Peyer's patch (tissue), 4 donors: ENCODE measurements at regions not wholly inside any gene's neighbourhood (a gene's known extent, or its start where the extent isn't known, plus 50 kb on each side); places are given as distances from the start of the nearest gene placed in this dataset.

Experiments used
- POLR2A ChIP-seq, 2 donors: fragments of 450-650 bp; IDR thresholded peaks; one replicate each; pipeline ENCODE4 v1.5.1; 2017; ENCODE audit warnings: antibody characterized with exemption in 2 of 2, mild to moderate bottlenecking in 2 of 2, moderate library complexity in 2 of 2
- TF ChIP-seq, protein P1 (sequence below), 6 experiments: fragments of 450-650 bp in 4 of 6; fragments of 200-600 bp in 2 of 6; sonication (generic) in 1 of 6; IDR thresholded peaks; one replicate each; pipeline ENCODE4 v1.5.1; 2017 to 2019; ENCODE audit warnings: antibody characterized with exemption in 6 of 6, mild to moderate bottlenecking in 3 of 6, moderate library complexity in 1 of 6

- TF ChIP-seq, protein P1, sequence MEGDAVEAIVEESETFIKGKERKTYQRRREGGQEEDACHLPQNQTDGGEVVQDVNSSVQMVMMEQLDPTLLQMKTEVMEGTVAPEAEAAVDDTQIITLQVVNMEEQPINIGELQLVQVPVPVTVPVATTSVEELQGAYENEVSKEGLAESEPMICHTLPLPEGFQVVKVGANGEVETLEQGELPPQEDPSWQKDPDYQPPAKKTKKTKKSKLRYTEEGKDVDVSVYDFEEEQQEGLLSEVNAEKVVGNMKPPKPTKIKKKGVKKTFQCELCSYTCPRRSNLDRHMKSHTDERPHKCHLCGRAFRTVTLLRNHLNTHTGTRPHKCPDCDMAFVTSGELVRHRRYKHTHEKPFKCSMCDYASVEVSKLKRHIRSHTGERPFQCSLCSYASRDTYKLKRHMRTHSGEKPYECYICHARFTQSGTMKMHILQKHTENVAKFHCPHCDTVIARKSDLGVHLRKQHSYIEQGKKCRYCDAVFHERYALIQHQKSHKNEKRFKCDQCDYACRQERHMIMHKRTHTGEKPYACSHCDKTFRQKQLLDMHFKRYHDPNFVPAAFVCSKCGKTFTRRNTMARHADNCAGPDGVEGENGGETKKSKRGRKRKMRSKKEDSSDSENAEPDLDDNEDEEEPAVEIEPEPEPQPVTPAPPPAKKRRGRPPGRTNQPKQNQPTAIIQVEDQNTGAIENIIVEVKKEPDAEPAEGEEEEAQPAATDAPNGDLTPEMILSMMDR (IDR thresholded peaks at IDR 0.05): no peak
- TF ChIP-seq POLR2A (IDR thresholded peaks at IDR 0.05): no peak
Measured at GRCh38 chr15:88400084-88400483, 67.1 kb downstream of the MRPL46 start.
